WTC11 (cell line): ENCODE measurements at regions not wholly inside any gene's neighbourhood (a gene's known extent, or its start where the extent isn't known, plus 50 kb on each side); places are given as distances from the start of the nearest gene placed in this dataset.
A peak's percentile ranks its signal among the peaks of the same experiment; 100 is the strongest.

Experiments
- ATAC-seq: fragments of 200-7000 bp; cut with Tn5 transposase; 2 replicates; pipeline ENCODE4 v1.10.0; 2021; ENCODE audit warnings: mild to moderate bottlenecking, moderate library complexity
- CTCF ChIA-PET: fragments of 300-600 bp; sonication (Branson Sonifier 250); formaldehyde crosslinking; loops from one replicate; lab custom pipeline; 2021; ENCODE audit warnings: antibody characterized with exemption; lab: Charles Lee
- POLR2A ChIA-PET: fragments of 350-600 bp; sonication (Branson Sonifier 250); formaldehyde crosslinking; loops from one replicate; lab custom pipeline; 2021; ENCODE audit warnings: antibody characterized with exemption; lab: Charles Lee
- DNase-seq: peaks from one replicate; pipeline ENCODE4 v3.0.0; 2021; ENCODE audit warnings: low spot score
- H3K27ac Mint-ChIP-seq: 2 replicates; pipeline ENCODE4 v1.8.0; 2021; ENCODE audit warnings: mixed read lengths
- H3K27me3 Mint-ChIP-seq: 2 replicates; pipeline ENCODE4 v1.8.0; 2021; ENCODE audit warnings: low read depth, mild to moderate bottlenecking, moderate library complexity, mixed read lengths
- H3K36me3 Mint-ChIP-seq: 2 replicates; pipeline ENCODE4 v1.8.0; 2021; ENCODE audit warnings: mixed read lengths
- H3K4me1 Mint-ChIP-seq: 2 replicates; pipeline ENCODE4 v1.8.0; 2022; ENCODE audit warnings: mixed read lengths
- H3K4me3 Mint-ChIP-seq: 2 replicates; pipeline ENCODE4 v1.8.0; 2021; ENCODE audit warnings: mild to moderate bottlenecking, moderate library complexity, mixed read lengths
- H3K9me3 Mint-ChIP-seq: 2 replicates; pipeline ENCODE4 v1.8.0; 2021; ENCODE audit warnings: mixed read lengths
- FOXP1 ChIP-seq: sonication (generic); formaldehyde crosslinking; IDR thresholded peaks from 2 replicates; pipeline ENCODE4 v1.8.0; 2022; ENCODE audit warnings: missing genetic modification reagents, mild to moderate bottlenecking, moderate library complexity, borderline replicate concordance
- HMGA2 ChIP-seq: fragments of 250-450 bp; sonication (Bioruptor Pico); IDR thresholded peaks from 2 replicates; pipeline ENCODE4 v1.4.0; 2021; ENCODE audit warnings: mild to moderate bottlenecking, moderate library complexity
- HMGXB4 ChIP-seq: sonication (generic); formaldehyde crosslinking; IDR thresholded peaks from 2 replicates; pipeline ENCODE4 v1.8.1; 2023; ENCODE audit warnings: mild to moderate bottlenecking, moderate library complexity, missing genetic modification reagents
- JUN ChIP-seq: sonication (generic); formaldehyde crosslinking; IDR thresholded peaks from 2 replicates; pipeline ENCODE4 v1.8.0; 2023; ENCODE audit warnings: mild to moderate bottlenecking, missing genetic modification reagents
- NFYB ChIP-seq: sonication (generic); formaldehyde crosslinking; conservative IDR thresholded peaks from 2 replicates; pipeline ENCODE4 v1.8.0; 2022; ENCODE audit warnings: low read depth, missing genetic modification reagents
- NR1H2 ChIP-seq: sonication (generic); formaldehyde crosslinking; IDR thresholded peaks from 2 replicates; pipeline ENCODE4 v1.9.0; 2021; ENCODE audit warnings: mild to moderate bottlenecking, moderate library complexity, missing genetic modification reagents
- OVOL2 ChIP-seq: fragments of 250-450 bp; sonication (Bioruptor Pico); IDR thresholded peaks from 2 replicates; pipeline ENCODE4 v1.9.0; 2021; ENCODE audit warnings: mild to moderate bottlenecking, borderline replicate concordance
- PRDM15 ChIP-seq: sonication (generic); formaldehyde crosslinking; IDR thresholded peaks from 2 replicates; pipeline ENCODE4 v1.8.0; 2022; ENCODE audit warnings: missing genetic modification reagents
- SMAD3 ChIP-seq: sonication (generic); formaldehyde crosslinking; IDR thresholded peaks from 2 replicates; pipeline ENCODE4 v1.8.0; 2022; ENCODE audit warnings: missing genetic modification reagents, mild to moderate bottlenecking, borderline replicate concordance
- SMAD4 ChIP-seq: sonication (generic); formaldehyde crosslinking; IDR thresholded peaks from 2 replicates; pipeline ENCODE4 v1.8.0; 2022; ENCODE audit warnings: mild to moderate bottlenecking, missing genetic modification reagents
- TCF7 ChIP-seq: sonication (generic); formaldehyde crosslinking; IDR thresholded peaks from 2 replicates; pipeline ENCODE4 v1.8.0; 2022; ENCODE audit warnings: mild to moderate bottlenecking, low read depth, missing genetic modification reagents, moderate library complexity
- USF2 ChIP-seq: sonication (generic); formaldehyde crosslinking; IDR thresholded peaks from 2 replicates; pipeline ENCODE4 v1.8.1; 2023; ENCODE audit warnings: mild to moderate bottlenecking, missing genetic modification reagents, moderate library complexity
- ZNF423 ChIP-seq: fragments of 250-450 bp; sonication (Bioruptor Pico); IDR thresholded peaks from 2 replicates; pipeline ENCODE4 v2.1.2; 2022; ENCODE audit warnings: mild to moderate bottlenecking, moderate library complexity
- TF ChIP-seq, protein P1 (sequence below): sonication (generic); formaldehyde crosslinking; IDR thresholded peaks from 2 replicates; pipeline ENCODE4 v1.8.1; 2023; ENCODE audit warnings: mild to moderate bottlenecking, missing genetic modification reagents
- TF ChIP-seq, protein P2 (sequence below): fragments of 250-450 bp; sonication (Bioruptor Pico); IDR thresholded peaks from 2 replicates; pipeline ENCODE4 v1.9.0; 2021; ENCODE audit warnings: mild to moderate bottlenecking

- TF ChIP-seq JUN (CRISPR knock-in tag) = no peak; the same call in 1 of the 2 replicates
- TF ChIP-seq SMAD4 (CRISPR knock-in tag) = no peak
- TF ChIP-seq ZNF423 (CRISPR knock-in tag) = peak; percentile 55
- TF ChIP-seq, protein P1, sequence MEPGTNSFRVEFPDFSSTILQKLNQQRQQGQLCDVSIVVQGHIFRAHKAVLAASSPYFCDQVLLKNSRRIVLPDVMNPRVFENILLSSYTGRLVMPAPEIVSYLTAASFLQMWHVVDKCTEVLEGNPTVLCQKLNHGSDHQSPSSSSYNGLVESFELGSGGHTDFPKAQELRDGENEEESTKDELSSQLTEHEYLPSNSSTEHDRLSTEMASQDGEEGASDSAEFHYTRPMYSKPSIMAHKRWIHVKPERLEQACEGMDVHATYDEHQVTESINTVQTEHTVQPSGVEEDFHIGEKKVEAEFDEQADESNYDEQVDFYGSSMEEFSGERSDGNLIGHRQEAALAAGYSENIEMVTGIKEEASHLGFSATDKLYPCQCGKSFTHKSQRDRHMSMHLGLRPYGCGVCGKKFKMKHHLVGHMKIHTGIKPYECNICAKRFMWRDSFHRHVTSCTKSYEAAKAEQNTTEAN (CRISPR knock-in tag) = no peak
- 0 out of 2 replicates have a peak, but pooled peaks have one; percentile 67 for TF ChIP-seq TCF7
- TF ChIP-seq USF2 (CRISPR knock-in tag) = peak; percentile 58; the same call in 1 of the 2 replicates
- peak; percentile 97 for TF ChIP-seq FOXP1 (CRISPR knock-in tag)
- TF ChIP-seq NFYB (CRISPR knock-in tag) = peak; percentile 32; the same call in 1 of the 2 replicates
- 0 out of 2 replicates have a peak, but pooled peaks have one; percentile 21 for TF ChIP-seq PRDM15 (CRISPR knock-in tag)
- no peak for TF ChIP-seq OVOL2 (CRISPR knock-in tag)
- TF ChIP-seq HMGA2 (CRISPR knock-in tag) = no peak
- TF ChIP-seq, all 79 proteins: peak for 26
Observed at GRCh38 chr14:89618811-89619551, 201.9 kb upstream of the FOXN3 start (continued).

DNA sequence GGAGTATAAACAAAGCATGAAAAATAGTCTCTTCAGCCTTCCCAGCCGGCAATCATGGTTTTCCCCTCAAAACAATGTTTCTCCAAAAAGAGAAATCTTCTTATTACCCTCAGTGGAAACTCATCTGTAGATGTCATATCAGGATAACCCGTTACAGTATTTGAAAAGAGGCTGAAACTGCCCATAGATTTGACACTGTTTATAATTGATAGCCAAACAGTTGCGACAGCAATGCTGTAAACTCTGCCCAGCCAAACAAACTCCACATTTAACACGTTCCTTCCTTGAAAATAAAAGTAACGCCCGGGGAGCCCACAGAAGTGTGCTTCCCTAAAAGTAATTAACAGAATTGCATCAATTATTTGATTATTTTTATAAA is 201.3 kb upstream of the FOXN3 start:
- Mint-ChIP-seq H3K4me1 (peaks cover 74% of the 10 kb centered on the region), H3K4me3 (peak overlapping the region; percentile 82), H3K27ac (peak overlapping the region; percentile 86), H3K36me3 (no peaks in the 10 kb centered on the region), H3K9me3 (no peaks in the 10 kb centered on the region), H3K27me3 (no peaks in the 10 kb centered on the region)
- no peak for TF ChIP-seq HMGXB4 (CRISPR knock-in tag)
- TF ChIP-seq JUN (CRISPR knock-in tag) = no peak
- no peak for TF ChIP-seq SMAD3 (CRISPR knock-in tag)
- TF ChIP-seq, protein P2, sequence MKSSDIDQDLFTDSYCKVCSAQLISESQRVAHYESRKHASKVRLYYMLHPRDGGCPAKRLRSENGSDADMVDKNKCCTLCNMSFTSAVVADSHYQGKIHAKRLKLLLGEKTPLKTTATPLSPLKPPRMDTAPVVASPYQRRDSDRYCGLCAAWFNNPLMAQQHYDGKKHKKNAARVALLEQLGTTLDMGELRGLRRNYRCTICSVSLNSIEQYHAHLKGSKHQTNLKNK (CRISPR knock-in tag) = no peak
- TF ChIP-seq NR1H2 (CRISPR knock-in tag) = no peak
- ChIA-PET CTCF (interaction anchor here (1.0 kb wide), 1 partner anchor 103 kb away, joined by 3 read pairs; no protein-coding TSS in a partner anchor), POLR2A (no interaction called here)
- DNase-seq (no peak), ATAC-seq (no peak)
